ENCODE measurements at regions not wholly inside any gene's neighbourhood (a gene's known extent, or its start where the extent isn't known, plus 50 kb on each side); places are given as distances from the start of the nearest gene placed in this dataset.
"Not testable (repeated sequence)": the region's sequence is repeated elsewhere in the genome, so short reads cannot be mapped to it uniquely, and the experiment has no call there.

DNA sequence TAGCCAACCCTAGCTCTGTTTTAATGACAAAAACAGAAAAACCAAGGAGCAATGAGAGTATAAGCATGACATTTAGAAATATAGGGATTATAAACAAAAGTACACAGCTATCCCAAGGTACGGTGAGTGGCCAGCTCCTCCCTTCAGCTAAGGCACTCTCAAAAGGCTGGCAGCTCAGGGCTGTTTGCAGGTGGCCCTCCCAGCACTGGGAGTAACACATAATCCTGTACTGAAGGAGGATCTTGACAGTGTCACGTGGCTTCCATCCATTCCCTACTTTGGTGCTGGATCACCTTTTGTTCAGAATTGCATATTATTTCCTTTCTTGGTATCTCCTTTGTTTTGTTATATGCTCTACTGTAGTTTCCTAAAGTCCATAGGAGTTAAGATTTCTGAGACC is 500.8 kb downstream of the KCNJ18 start:
- Histone ChIP-seq H3K36me3 (ENCODE audit: control insufficient read depth in 4 of 4, insufficient read depth in 4 of 4, low read length in 4 of 4) (no peaks in the 10 kb centered on the region), H3K9me3 (ENCODE audit: control insufficient read depth in 4 of 4, insufficient read depth in 3 of 4, low read length in 3 of 4) (peaks cover 0 to 3% (median 0%) of the 10 kb centered on the region in 4 donors), H3K4me1 (ENCODE audit: control insufficient read depth in 5 of 5, insufficient read depth in 5 of 5, low read length in 5 of 5) (no peaks in the 10 kb centered on the region), H3K9ac (ENCODE audit: insufficient read depth in 1 of 2, low read length in 2 of 2) (no peak overlapping the region), H3K27me3 (ENCODE audit: control insufficient read depth in 3 of 3, insufficient read depth in 3 of 3, low read length in 2 of 3) (no peaks in the 10 kb centered on the region), H3K4me3 (no peak overlapping the region), H3K27ac (ENCODE audit: low read depth in 1 of 2, low read length in 1 of 2) (no peak overlapping the region)
- TF ChIP-seq, protein P1, sequence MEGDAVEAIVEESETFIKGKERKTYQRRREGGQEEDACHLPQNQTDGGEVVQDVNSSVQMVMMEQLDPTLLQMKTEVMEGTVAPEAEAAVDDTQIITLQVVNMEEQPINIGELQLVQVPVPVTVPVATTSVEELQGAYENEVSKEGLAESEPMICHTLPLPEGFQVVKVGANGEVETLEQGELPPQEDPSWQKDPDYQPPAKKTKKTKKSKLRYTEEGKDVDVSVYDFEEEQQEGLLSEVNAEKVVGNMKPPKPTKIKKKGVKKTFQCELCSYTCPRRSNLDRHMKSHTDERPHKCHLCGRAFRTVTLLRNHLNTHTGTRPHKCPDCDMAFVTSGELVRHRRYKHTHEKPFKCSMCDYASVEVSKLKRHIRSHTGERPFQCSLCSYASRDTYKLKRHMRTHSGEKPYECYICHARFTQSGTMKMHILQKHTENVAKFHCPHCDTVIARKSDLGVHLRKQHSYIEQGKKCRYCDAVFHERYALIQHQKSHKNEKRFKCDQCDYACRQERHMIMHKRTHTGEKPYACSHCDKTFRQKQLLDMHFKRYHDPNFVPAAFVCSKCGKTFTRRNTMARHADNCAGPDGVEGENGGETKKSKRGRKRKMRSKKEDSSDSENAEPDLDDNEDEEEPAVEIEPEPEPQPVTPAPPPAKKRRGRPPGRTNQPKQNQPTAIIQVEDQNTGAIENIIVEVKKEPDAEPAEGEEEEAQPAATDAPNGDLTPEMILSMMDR (IDR thresholded peaks at IDR 0.05; ENCODE audit: control extremely low read depth, extremely low read depth), result no peak
- ATAC-seq (ENCODE audit: insufficient read depth, low FRiP score) (no peak), DNase-seq (no peak)
- 65 to 76% methylated on average over 2 of the region's 2 CpGs for WGBS, 2 donors

DNA sequence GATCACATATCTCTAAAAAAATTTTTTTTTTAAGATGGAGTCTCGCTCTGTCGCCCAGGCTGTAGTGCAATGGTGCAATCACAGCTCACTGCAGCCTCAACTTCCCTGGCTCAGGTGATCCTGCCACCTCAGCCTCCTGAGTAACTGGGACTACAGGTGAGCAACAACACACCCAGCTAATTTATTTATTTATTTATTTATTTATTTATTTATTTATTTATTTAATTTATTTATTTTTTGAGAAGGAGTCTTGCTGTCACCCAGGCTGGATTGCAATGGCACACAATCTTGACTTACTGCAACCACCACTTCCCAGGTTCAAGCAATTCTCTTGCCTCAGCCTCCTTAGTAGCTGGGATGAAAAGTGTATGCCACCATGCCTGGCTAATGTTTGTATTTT is 507.9 kb downstream of the KCNJ18 start:
- WGBS, 2 donors, result 28 to 65% methylated on average over 2 of the region's 2 CpGs
- not testable (repeated sequence) for H3K36me3 ChIP-seq (ENCODE audit: control insufficient read depth in 4 of 4, insufficient read depth in 4 of 4, low read length in 4 of 4); H3K9ac ChIP-seq (ENCODE audit: insufficient read depth in 1 of 2, low read length in 2 of 2); H3K4me1 ChIP-seq (ENCODE audit: control insufficient read depth in 5 of 5, insufficient read depth in 5 of 5, low read length in 5 of 5); ATAC-seq (ENCODE audit: insufficient read depth, low FRiP score); H3K27me3 ChIP-seq (ENCODE audit: control insufficient read depth in 3 of 3, insufficient read depth in 3 of 3, low read length in 2 of 3); H3K27ac ChIP-seq (ENCODE audit: low read depth in 1 of 2, low read length in 1 of 2); H3K4me3 ChIP-seq; DNase-seq
- H3K9me3 ChIP-seq (ENCODE audit: control insufficient read depth in 4 of 4, insufficient read depth in 3 of 4, low read length in 3 of 4), result peaks cover 0 to 14% (median 2%) of the 10 kb centered on the region in 4 donors

DNA sequence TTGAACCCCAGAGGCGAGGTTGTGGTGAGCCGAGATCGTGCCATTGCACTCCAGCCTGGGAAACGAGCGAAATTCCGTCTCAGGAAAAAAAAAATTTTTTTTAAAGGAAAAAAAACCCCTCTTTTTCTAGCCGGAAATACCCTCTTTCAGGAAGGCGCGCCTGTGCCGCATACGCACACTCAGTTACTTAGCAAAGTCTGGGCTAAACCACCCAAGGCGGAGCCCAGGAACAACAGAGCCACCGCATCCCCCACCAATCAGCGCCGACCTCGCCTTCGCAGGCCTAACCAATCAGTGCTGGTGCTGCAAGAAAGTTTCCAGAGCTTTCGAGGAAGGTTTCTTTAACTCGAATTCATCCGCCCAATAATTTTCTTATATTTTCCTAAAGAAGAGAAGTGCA is 510.4 kb downstream of the KCNJ18 start:
- DNase-seq (no peak), ATAC-seq (ENCODE audit: insufficient read depth, low FRiP score) (no peak)
- no peak overlapping the region for H3K9ac ChIP-seq (ENCODE audit: insufficient read depth in 1 of 2, low read length in 2 of 2)
- peaks cover 0 to 14% (median 2%) of the 10 kb centered on the region in 4 donors for H3K9me3 ChIP-seq (ENCODE audit: control insufficient read depth in 4 of 4, insufficient read depth in 3 of 4, low read length in 3 of 4)
- H3K27me3 ChIP-seq (ENCODE audit: control insufficient read depth in 3 of 3, insufficient read depth in 3 of 3, low read length in 2 of 3), result no peaks in the 10 kb centered on the region
- 91 to 93% methylated on average over 20 of the region's 20 CpGs for WGBS, 2 donors
- H3K36me3 ChIP-seq (ENCODE audit: control insufficient read depth in 4 of 4, insufficient read depth in 4 of 4, low read length in 4 of 4), result no peaks in the 10 kb centered on the region
- TF ChIP-seq, protein P1 (IDR thresholded peaks at IDR 0.05; ENCODE audit: control extremely low read depth, extremely low read depth), result no peak
- no peak overlapping the region for H3K4me3 ChIP-seq
- no peaks in the 10 kb centered on the region for H3K4me1 ChIP-seq (ENCODE audit: control insufficient read depth in 5 of 5, insufficient read depth in 5 of 5, low read length in 5 of 5)
- H3K27ac ChIP-seq (ENCODE audit: low read depth in 1 of 2, low read length in 1 of 2), result no peak overlapping the region

DNA sequence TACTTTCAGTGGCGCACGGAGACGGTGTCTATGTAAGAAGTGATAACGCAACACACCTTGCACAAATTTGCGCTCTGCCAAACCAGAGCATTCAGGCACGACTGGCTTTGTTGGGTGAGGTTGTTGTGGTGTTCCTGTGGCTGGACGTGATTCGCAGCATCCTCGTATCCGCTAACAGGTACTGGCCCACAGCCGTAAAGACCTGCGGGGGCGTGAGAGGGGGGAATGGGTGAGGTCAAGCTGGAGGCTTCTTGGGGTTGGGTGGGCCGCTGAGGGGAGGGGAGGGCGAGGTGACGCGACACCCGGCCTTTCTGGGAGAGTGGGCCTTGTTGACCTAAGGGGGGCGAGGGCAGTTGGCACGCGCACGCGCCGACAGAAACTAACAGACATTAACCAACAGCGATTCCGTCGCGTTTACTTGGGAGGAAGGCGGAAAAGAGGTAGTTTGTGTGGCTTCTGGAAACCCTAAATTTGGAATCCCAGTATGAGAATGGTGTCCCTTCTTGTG is 510.9 kb downstream of the KCNJ18 start:
- TF ChIP-seq, protein P1 (IDR thresholded peaks at IDR 0.05; ENCODE audit: control extremely low read depth, extremely low read depth), result no peak
- Histone ChIP-seq H3K27ac (ENCODE audit: low read depth in 1 of 2, low read length in 1 of 2) (no peak overlapping the region), H3K4me1 (ENCODE audit: control insufficient read depth in 5 of 5, insufficient read depth in 5 of 5, low read length in 5 of 5) (no peaks in the 10 kb centered on the region), H3K9me3 (ENCODE audit: control insufficient read depth in 4 of 4, insufficient read depth in 3 of 4, low read length in 3 of 4) (peaks cover 0 to 14% (median 3%) of the 10 kb centered on the region in 4 donors), H3K4me3 (no peak overlapping the region), H3K27me3 (ENCODE audit: control insufficient read depth in 3 of 3, insufficient read depth in 3 of 3, low read length in 2 of 3) (no peaks in the 10 kb centered on the region), H3K9ac (ENCODE audit: insufficient read depth in 1 of 2, low read length in 2 of 2) (no peak overlapping the region), H3K36me3 (ENCODE audit: control insufficient read depth in 4 of 4, insufficient read depth in 4 of 4, low read length in 4 of 4) (no peaks in the 10 kb centered on the region)
- DNase-seq (no peak), ATAC-seq (ENCODE audit: insufficient read depth, low FRiP score) (no peak)
- 91 to 92% methylated on average over 29 of the region's 29 CpGs for WGBS, 2 donors

DNA sequence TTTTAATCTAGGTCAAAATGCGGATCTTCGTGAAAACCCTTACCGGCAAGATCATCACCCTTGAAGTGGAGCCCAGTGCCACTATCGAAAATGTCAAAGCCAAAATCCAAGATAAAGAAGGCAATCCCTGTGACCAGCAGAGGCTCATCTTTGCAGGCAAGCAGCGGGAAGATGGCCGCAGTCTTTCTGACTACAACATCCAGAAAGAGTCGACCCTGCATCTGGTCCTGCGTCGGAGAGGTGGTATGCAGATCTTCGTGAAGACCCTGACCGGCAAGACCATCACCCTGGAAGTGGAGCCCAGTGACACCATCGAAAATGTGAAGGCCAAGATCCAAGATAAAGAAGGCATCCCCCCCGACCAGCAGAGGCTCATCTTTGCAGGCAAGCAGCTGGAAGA is 511.8 kb downstream of the KCNJ18 start:
- not testable (repeated sequence) for H3K36me3 ChIP-seq (ENCODE audit: control insufficient read depth in 4 of 4, insufficient read depth in 4 of 4, low read length in 4 of 4); DNase-seq; H3K4me3 ChIP-seq; H3K27ac ChIP-seq (ENCODE audit: low read depth in 1 of 2, low read length in 1 of 2); ATAC-seq (ENCODE audit: insufficient read depth, low FRiP score); H3K4me1 ChIP-seq (ENCODE audit: control insufficient read depth in 5 of 5, insufficient read depth in 5 of 5, low read length in 5 of 5); H3K27me3 ChIP-seq (ENCODE audit: control insufficient read depth in 3 of 3, insufficient read depth in 3 of 3, low read length in 2 of 3); H3K9ac ChIP-seq (ENCODE audit: insufficient read depth in 1 of 2, low read length in 2 of 2)
- WGBS, 2 donors, result 86 to 91% methylated on average over 13 of the region's 13 CpGs
- H3K9me3 ChIP-seq (ENCODE audit: control insufficient read depth in 4 of 4, insufficient read depth in 3 of 4, low read length in 3 of 4), result peaks cover 0 to 14% (median 4%) of the 10 kb centered on the region in 4 donors

DNA sequence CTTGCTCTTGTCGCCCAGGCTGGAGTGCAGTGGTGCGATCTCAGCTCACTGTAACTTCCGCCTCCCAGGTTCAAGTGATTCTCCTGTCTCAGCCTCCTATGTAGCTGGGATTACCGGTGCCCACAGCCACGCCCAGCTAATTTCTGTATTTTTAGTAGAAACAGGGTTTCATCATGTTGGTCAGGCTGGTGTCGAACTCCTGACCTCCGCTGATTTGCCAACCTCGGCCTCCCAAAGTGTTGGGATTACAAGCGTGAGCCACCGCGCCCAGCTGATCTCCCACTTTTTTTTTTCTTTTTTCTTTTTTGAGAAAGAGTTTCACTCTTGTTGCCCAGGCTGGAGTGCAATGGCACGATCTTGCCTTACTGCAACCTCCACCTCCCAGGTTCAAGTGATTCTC is 517.9 kb downstream of the KCNJ18 start:
- not testable (repeated sequence) for H3K4me1 ChIP-seq (ENCODE audit: control insufficient read depth in 5 of 5, insufficient read depth in 5 of 5, low read length in 5 of 5); H3K36me3 ChIP-seq (ENCODE audit: control insufficient read depth in 4 of 4, insufficient read depth in 4 of 4, low read length in 4 of 4); H3K4me3 ChIP-seq; H3K27ac ChIP-seq (ENCODE audit: low read depth in 1 of 2, low read length in 1 of 2); DNase-seq; H3K9ac ChIP-seq (ENCODE audit: insufficient read depth in 1 of 2, low read length in 2 of 2); H3K27me3 ChIP-seq (ENCODE audit: control insufficient read depth in 3 of 3, insufficient read depth in 3 of 3, low read length in 2 of 3); ATAC-seq (ENCODE audit: insufficient read depth, low FRiP score)
- 88 to 92% methylated on average over 12 of the region's 12 CpGs for WGBS, 2 donors
- H3K9me3 ChIP-seq (ENCODE audit: control insufficient read depth in 4 of 4, insufficient read depth in 3 of 4, low read length in 3 of 4), result peaks cover 0 to 13% (median 2%) of the 10 kb centered on the region in 4 donors
